IMR-90 (cell line): ENCODE measurements at regions not wholly inside any gene's neighbourhood (a gene's known extent, or its start where the extent isn't known, plus 50 kb on each side); places are given as distances from the start of the nearest gene placed in this dataset.

Experiments
- ATAC-seq: fragments of 200-7000 bp; cut with Tn5 transposase; 2 replicates; pipeline ENCODE4 v1.9.1; 2020; ENCODE audit warnings: low read depth, mild to moderate bottlenecking, moderate library complexity
- BruUV-seq: library from RNA; stranded (reverse); fragments of 400-500 nt; replicated peaks from 2 replicates; lab custom pipeline; 2021; lab: Mats Ljungman, UMichigan
- CTCF ChIA-PET: fragments of 300-600 bp; formaldehyde crosslinking; extraction: SDS; loops from one replicate; lab custom pipeline; 2021; ENCODE audit warnings: antibody characterized with exemption; lab: Yijun Ruan, JAX
- POLR2A ChIA-PET: fragments of 300-600 bp; sonication (Branson Sonifier 250); formaldehyde crosslinking; loops from one replicate; lab custom pipeline; 2022; ENCODE audit warnings: antibody characterized with exemption; ENCODE audit not compliant: unreplicated experiment; lab: Charles Lee
- DNase-seq: peaks from one replicate; pipeline ENCODE4 v3.0.0; 2013
- H2AFZ ChIP-seq: replicated peaks from 2 replicates; pipeline ENCODE3; 2013; ENCODE audit warnings: low read length, mild to moderate bottlenecking; ENCODE audit not compliant: poor library complexity
- H2AK5ac ChIP-seq: 2 replicates; pipeline ENCODE4 v1.6.1; 2013; ENCODE audit warnings: low read depth, low read length, inconsistent platforms
- H2AK9ac ChIP-seq: replicated peaks from 2 replicates; pipeline ENCODE3; 2013; ENCODE audit warnings: mild to moderate bottlenecking, low read depth, low read length, moderate library complexity; ENCODE audit not compliant: poor library complexity
- H2BK120ac ChIP-seq: 2 replicates; pipeline ENCODE4 v1.6.1; 2013; ENCODE audit warnings: low read depth, low read length, inconsistent platforms
- H2BK15ac ChIP-seq: 3 replicates; pipeline ENCODE4 v1.6.1; 2013; ENCODE audit warnings: low read depth, low read length, inconsistent platforms
- H2BK20ac ChIP-seq: 2 replicates; pipeline ENCODE4 v1.6.1; 2013; ENCODE audit warnings: low read depth, mild to moderate bottlenecking, inconsistent platforms, low read length, moderate library complexity
- H2BK5ac ChIP-seq: 2 replicates; pipeline ENCODE4 v1.6.1; 2013; ENCODE audit warnings: mild to moderate bottlenecking, low read depth, low read length, inconsistent platforms; ENCODE audit not compliant: poor library complexity, severe bottlenecking
- H3K14ac ChIP-seq: replicated peaks from 2 replicates; pipeline ENCODE4 v1.6.1; 2013; ENCODE audit warnings: low read depth, low read length, inconsistent platforms
- H3K18ac ChIP-seq: 2 replicates; pipeline ENCODE4 v1.6.1; 2013; ENCODE audit warnings: low read depth, low read length, control low read depth
- H3K23ac ChIP-seq: 2 replicates; pipeline ENCODE4 v1.6.1; 2013; ENCODE audit warnings: low read depth, low read length, inconsistent platforms
- H3K27ac ChIP-seq: 2 replicates; pipeline ENCODE4 v1.5.1; 2013; ENCODE audit warnings: mild to moderate bottlenecking, control low read depth, low read length; ENCODE audit not compliant: insufficient read depth
- H3K27me3 ChIP-seq: 2 replicates; pipeline ENCODE4 v1.6.1; 2013; ENCODE audit warnings: low read length; ENCODE audit not compliant: control insufficient read depth, insufficient read depth
- H3K36me3 ChIP-seq: 2 replicates; pipeline ENCODE4 v1.6.1; 2013; ENCODE audit warnings: low read length, mixed read lengths; ENCODE audit not compliant: control insufficient read depth, insufficient read depth
- H3K4ac ChIP-seq: 2 replicates; pipeline ENCODE4 v1.6.1; 2013; ENCODE audit warnings: low read depth, low read length, inconsistent platforms
- H3K4me1 ChIP-seq: 2 replicates; pipeline ENCODE4 v1.6.1; 2013; ENCODE audit warnings: low read length, mixed read lengths; ENCODE audit not compliant: control insufficient read depth, insufficient read depth
- H3K4me2 ChIP-seq: 2 replicates; pipeline ENCODE4 v1.6.1; 2013; ENCODE audit warnings: low read depth, mild to moderate bottlenecking, control low read depth, low read length, moderate library complexity
- H3K4me3 ChIP-seq: 2 replicates; pipeline ENCODE4 v1.5.1; 2013; ENCODE audit warnings: low read depth, mild to moderate bottlenecking, control low read depth, low read length, moderate library complexity; ENCODE audit not compliant: insufficient read depth
- H3K56ac ChIP-seq: 2 replicates; pipeline ENCODE4 v1.6.1; 2013; ENCODE audit warnings: low read length, inconsistent platforms; ENCODE audit not compliant: insufficient read depth; ENCODE audit errors: extremely low read depth
- H3K79me1 ChIP-seq, 2 experiments: 2 replicates each; pipeline ENCODE4 v1.6.1; 2013; ENCODE audit warnings: low read length in 2 of 2, inconsistent platforms in 1 of 2, low read depth in 1 of 2
- H3K9ac ChIP-seq: 2 replicates; pipeline ENCODE4 v1.6.1; 2013; ENCODE audit warnings: low read depth, low read length, control low read depth
- H3K9me1 ChIP-seq: 2 replicates; pipeline ENCODE4 v1.6.1; 2013; ENCODE audit warnings: low read length, inconsistent platforms; ENCODE audit not compliant: insufficient read depth
- H3K9me3 ChIP-seq: 2 replicates; pipeline ENCODE4 v1.6.1; 2013; ENCODE audit warnings: low read length; ENCODE audit not compliant: control insufficient read depth, insufficient read depth
- H4K20me1 ChIP-seq: 2 replicates; pipeline ENCODE4 v1.6.1; 2013; ENCODE audit warnings: low read length, inconsistent platforms; ENCODE audit not compliant: insufficient read depth
- H4K5ac ChIP-seq: 2 replicates; pipeline ENCODE4 v1.6.1; 2013; ENCODE audit warnings: mild to moderate bottlenecking, low read depth, low read length, control low read depth
- H4K8ac ChIP-seq, 2 experiments: 2 replicates each; pipeline ENCODE4 v1.6.1; 2013; ENCODE audit warnings: low read depth in 2 of 2, low read length in 2 of 2, control low read depth in 1 of 2, inconsistent platforms in 1 of 2
- H4K91ac ChIP-seq: 2 replicates; pipeline ENCODE4 v1.6.1; 2013; ENCODE audit warnings: low read depth, low read length, inconsistent platforms; ENCODE audit not compliant: insufficient read depth
- BHLHE40 ChIP-seq: fragments of 150-350 bp; IDR thresholded peaks from 2 replicates; pipeline ENCODE4 v1.6.1; 2016; ENCODE audit warnings: mild to moderate bottlenecking, low read depth, low read length
- CEBPB ChIP-seq: IDR thresholded peaks from 2 replicates; pipeline ENCODE4 v1.6.1; 2012; ENCODE audit warnings: low read depth, low read length, improper control_type of control experiment
- MXI1 ChIP-seq: IDR thresholded peaks from 2 replicates; pipeline ENCODE4 v1.6.1; 2012; ENCODE audit warnings: low read depth, mild to moderate bottlenecking, low read length, moderate library complexity, borderline replicate concordance
- RCOR1 ChIP-seq: IDR thresholded peaks from 2 replicates; pipeline ENCODE4 v1.6.1; 2012; ENCODE audit warnings: mild to moderate bottlenecking, low read length, improper control_type of control experiment; ENCODE audit not compliant: insufficient replicate concordance
- RFX5 ChIP-seq: IDR thresholded peaks from 2 replicates; pipeline ENCODE4 v1.8.0; 2012; ENCODE audit warnings: low read depth, mild to moderate bottlenecking, low read length, moderate library complexity
- WGBS, 2 experiments: methylation state at CpG; one replicate each; pipeline versions ENCODE4 v1.1.5 to v1.1.7; 2013; ENCODE audit warnings: missing lambda C conversion rate in 2 of 2; ENCODE audit not compliant: insufficient read length in 1 of 2; ENCODE audit errors: extremely low coverage in 2 of 2; 5-methylcytosine and 5-hydroxymethylcytosine counted together
- dilution Hi-C: fragments of 300-500 bp; cut with HindIII; formaldehyde crosslinking; loops from one replicate; pipeline ENCODE4 v1.14.3; 2018; ENCODE audit warnings: low sequenced_read_pairs; ENCODE audit not compliant: unreplicated experiment
- in situ Hi-C: fragments of 300-500 bp; cut with MboI; formaldehyde crosslinking; loops from 3 replicates; pipeline ENCODE4 v1.14.3; 2019; ENCODE audit warnings: low sequenced_read_pairs, inconsistent platforms, mixed read lengths
- intact Hi-C: fragments of 100-400 bp; cut with micrococcal nuclease; formaldehyde crosslinking; loops from 2 replicates; pipeline ENCODE4 v1.10.0; 2022
- TF ChIP-seq, protein P1 (sequence below): fragments of 150-350 bp; IDR thresholded peaks from 2 replicates; pipeline ENCODE4 v1.6.1; 2016; ENCODE audit warnings: low read depth, mild to moderate bottlenecking, low read length, moderate library complexity, borderline replicate concordance

DNA sequence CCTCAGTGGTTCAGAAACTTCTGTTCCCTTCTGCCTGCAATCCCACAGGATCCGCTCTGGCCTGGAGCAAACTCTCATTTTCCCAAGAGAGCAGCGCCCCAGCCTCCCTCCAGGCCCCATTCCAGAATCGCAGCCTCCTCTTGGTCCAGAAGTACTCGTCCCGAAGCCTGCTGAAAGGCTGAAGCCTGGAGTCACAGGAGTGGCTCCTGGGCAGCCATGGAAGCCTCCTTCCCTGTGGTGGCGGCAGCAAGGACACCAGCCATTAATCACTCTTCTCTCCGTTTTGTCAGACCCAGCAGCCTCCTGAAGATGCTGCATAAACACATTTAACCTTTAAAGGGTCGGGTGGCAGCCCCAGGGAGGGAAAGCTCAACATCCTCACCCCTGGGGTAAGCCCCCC, 66.9 kb upstream of the TNRC6C start:
- no peak overlapping the region for H3K56ac ChIP-seq
- ChIA-PET POLR2A (no interaction called here), CTCF (no interaction called here)
- H4K8ac ChIP-seq: no peak overlapping the region
- no peak overlapping the region for H4K5ac ChIP-seq
- H3K79me1 ChIP-seq: no peaks in the 10 kb centered on the region
- no peaks in the 10 kb centered on the region for H3K36me3 ChIP-seq
- H4K91ac ChIP-seq: no peak overlapping the region
- no peak overlapping the region for H3K4me3 ChIP-seq
- no peaks in the 10 kb centered on the region for H3K9me3 ChIP-seq
- H2AFZ ChIP-seq: no peak overlapping the region
- no peaks in the 10 kb centered on the region for H3K9me1 ChIP-seq
- no peak overlapping the region for H3K9ac ChIP-seq
- 20% methylated on average over 2 of the region's 8 CpGs; no CpG with 5 or more reads in 1 of the 2 experiments for WGBS, 2 experiments
- H2AK5ac ChIP-seq: no peak overlapping the region
- DNase-seq: no peak
- no peak overlapping the region for H3K27ac ChIP-seq
- TF ChIP-seq MXI1 (no peak), CEBPB (no peak), BHLHE40 (no peak), RCOR1 (no peak), RFX5 (no peak)
- TF ChIP-seq, protein P1, sequence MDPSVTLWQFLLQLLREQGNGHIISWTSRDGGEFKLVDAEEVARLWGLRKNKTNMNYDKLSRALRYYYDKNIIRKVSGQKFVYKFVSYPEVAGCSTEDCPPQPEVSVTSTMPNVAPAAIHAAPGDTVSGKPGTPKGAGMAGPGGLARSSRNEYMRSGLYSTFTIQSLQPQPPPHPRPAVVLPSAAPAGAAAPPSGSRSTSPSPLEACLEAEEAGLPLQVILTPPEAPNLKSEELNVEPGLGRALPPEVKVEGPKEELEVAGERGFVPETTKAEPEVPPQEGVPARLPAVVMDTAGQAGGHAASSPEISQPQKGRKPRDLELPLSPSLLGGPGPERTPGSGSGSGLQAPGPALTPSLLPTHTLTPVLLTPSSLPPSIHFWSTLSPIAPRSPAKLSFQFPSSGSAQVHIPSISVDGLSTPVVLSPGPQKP: no peak
- H2BK15ac ChIP-seq: no peak overlapping the region
- in situ Hi-C loops: no loop called here
- dilution Hi-C loops: no loop called here
- H2AK9ac ChIP-seq: no peak overlapping the region
- no peak overlapping the region for H3K4ac ChIP-seq
- no peak overlapping the region for H3K4me2 ChIP-seq
- no peak for ATAC-seq
- H2BK20ac ChIP-seq: no peak overlapping the region
- H3K4me1 ChIP-seq: no peaks in the 10 kb centered on the region
- no peak overlapping the region for H3K23ac ChIP-seq
- peaks cover 42% of the 10 kb centered on the region for H3K27me3 ChIP-seq
- H3K18ac ChIP-seq: no peak overlapping the region
- H2BK5ac ChIP-seq: no peak overlapping the region
- no peak overlapping the region for H3K14ac ChIP-seq
- intact Hi-C loops: no loop called here
- H4K20me1 ChIP-seq: no peaks in the 10 kb centered on the region; the same call in 1 of the 2 replicates
- BruUV-seq: no TSS peak
- H2BK120ac ChIP-seq: no peak overlapping the region
